ENCODE measurements at regions not wholly inside any gene's neighbourhood (a gene's known extent, or its start where the extent isn't known, plus 50 kb on each side); places are given as distances from the start of the nearest gene placed in this dataset.

DNA sequence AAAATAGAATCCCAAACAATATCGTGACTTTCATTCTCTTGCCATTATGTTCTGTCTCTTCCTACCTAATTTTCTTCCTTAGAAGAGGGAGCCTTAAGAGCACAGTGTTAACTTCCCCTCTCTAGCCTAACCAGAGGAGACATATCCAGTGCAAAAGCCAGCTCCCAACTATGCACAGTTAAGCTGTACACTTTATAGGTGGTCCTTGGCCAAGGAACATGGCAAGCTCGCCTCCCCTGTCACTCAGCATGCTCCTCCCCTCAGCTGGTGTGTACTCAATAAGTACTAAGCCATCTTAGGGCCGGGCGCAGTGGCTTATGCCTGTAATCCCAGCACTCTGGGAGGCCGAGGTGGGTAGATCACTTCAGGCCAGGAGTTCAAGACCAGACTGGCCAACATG, 255.1 kb upstream of the TMPO start:
- H3K27me3 ChIP-seq (ENCODE audit: control insufficient read depth in 2 of 2, insufficient read depth in 2 of 2, low read length in 2 of 2), result no peaks in the 10 kb centered on the region
- no peak overlapping the region for H3K4me2 ChIP-seq (ENCODE audit: insufficient read depth, low read length)
- H3K9me3 ChIP-seq (replicated peaks; ENCODE audit: control insufficient read depth, insufficient read depth, low read depth, low read length), result no peaks in the 10 kb centered on the region
- FAIRE-seq (no peak), DNase-seq (ENCODE audit: extremely low read depth in 1 of 4, low spot score in 3 of 4) (no peak), ATAC-seq (no peak)
- H4K20me1 ChIP-seq (replicated peaks; ENCODE audit: control insufficient read depth, insufficient read depth, low read length), result no peaks in the 10 kb centered on the region
- no peak overlapping the region for H3K27ac ChIP-seq (ENCODE audit: extremely low read depth, low read depth, low read length)
- no TSS peak for BruUV-seq (replicated peaks)
- H2AFZ ChIP-seq (ENCODE audit: low read depth, low read length), result no peak overlapping the region
- no peak overlapping the region for H3K4me3 ChIP-seq
- WGBS (ENCODE audit: insufficient coverage, low coverage, missing lambda C conversion rate), result 0% methylated on average over 5 of the region's 5 CpGs
- intact Hi-C loops (cut with micrococcal nuclease) (no loop called here), in situ Hi-C loops (cut with MboI) (no loop called here)
- no peaks in the 10 kb centered on the region for H3K4me1 ChIP-seq (replicated peaks in 1 of 2; ENCODE audit: control insufficient read depth in 2 of 2, insufficient read depth in 2 of 2, low read length in 2 of 2)
- H3K9me1 ChIP-seq (ENCODE audit: control insufficient read depth, insufficient read depth, low read length), result no peaks in the 10 kb centered on the region
- H3K79me2 ChIP-seq (ENCODE audit: control insufficient read depth, insufficient read depth, low read length), result no peaks in the 10 kb centered on the region
- ChIA-PET CTCF (ENCODE audit: low intra/inter-chr PET ratio) (no interaction called here), POLR2A (no interaction called here)
- no peak overlapping the region for H3K9ac ChIP-seq (ENCODE audit: insufficient read depth in 1 of 2, low read depth in 2 of 2, low read length in 2 of 2)
- no peaks in the 10 kb centered on the region for H3K36me3 ChIP-seq (ENCODE audit: control insufficient read depth, insufficient read depth, low read length)
- TF ChIP-seq SRSF3 (IDR thresholded peaks at IDR 0.05; ENCODE audit: insufficient read depth, low read length) (no peak), ETV5 (CRISPR knock-in tag; IDR thresholded peaks at IDR 0.05; ENCODE audit: low read depth) (no peak), NR1H2 (CRISPR knock-in tag; IDR thresholded peaks at IDR 0.05) (no peak), ZNF766 (CRISPR knock-in tag; conservative IDR thresholded peaks at IDR 0.05) (no peak), SMARCB1 (IDR thresholded peaks at IDR 0.05; ENCODE audit: insufficient read length, low read depth) (no peak), ZFP30 (CRISPR knock-in tag; IDR thresholded peaks at IDR 0.05; ENCODE audit: borderline replicate concordance) (no peak), CBFA2T2 (conservative IDR thresholded peaks at IDR 0.05) (no peak), ZNF311 (CRISPR knock-in tag; IDR thresholded peaks at IDR 0.05) (no peak), ELF4 (CRISPR knock-in tag; IDR thresholded peaks at IDR 0.05) (no peak), ZNF75A (CRISPR knock-in tag; IDR thresholded peaks at IDR 0.05) (no peak), IRF2 (CRISPR knock-in tag; IDR thresholded peaks at IDR 0.05) (no peak), PPARD (CRISPR knock-in tag; IDR thresholded peaks at IDR 0.05) (no peak), DMBX1 (CRISPR knock-in tag; IDR thresholded peaks at IDR 0.05; ENCODE audit: borderline replicate concordance) (no peak)
- TF ChIP-seq, protein P1, sequence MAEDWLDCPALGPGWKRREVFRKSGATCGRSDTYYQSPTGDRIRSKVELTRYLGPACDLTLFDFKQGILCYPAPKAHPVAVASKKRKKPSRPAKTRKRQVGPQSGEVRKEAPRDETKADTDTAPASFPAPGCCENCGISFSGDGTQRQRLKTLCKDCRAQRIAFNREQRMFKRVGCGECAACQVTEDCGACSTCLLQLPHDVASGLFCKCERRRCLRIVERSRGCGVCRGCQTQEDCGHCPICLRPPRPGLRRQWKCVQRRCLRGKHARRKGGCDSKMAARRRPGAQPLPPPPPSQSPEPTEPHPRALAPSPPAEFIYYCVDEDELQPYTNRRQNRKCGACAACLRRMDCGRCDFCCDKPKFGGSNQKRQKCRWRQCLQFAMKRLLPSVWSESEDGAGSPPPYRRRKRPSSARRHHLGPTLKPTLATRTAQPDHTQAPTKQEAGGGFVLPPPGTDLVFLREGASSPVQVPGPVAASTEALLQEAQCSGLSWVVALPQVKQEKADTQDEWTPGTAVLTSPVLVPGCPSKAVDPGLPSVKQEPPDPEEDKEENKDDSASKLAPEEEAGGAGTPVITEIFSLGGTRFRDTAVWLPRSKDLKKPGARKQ (CRISPR knock-in tag; IDR thresholded peaks at IDR 0.05), result no peak
- TF ChIP-seq, protein P2, sequence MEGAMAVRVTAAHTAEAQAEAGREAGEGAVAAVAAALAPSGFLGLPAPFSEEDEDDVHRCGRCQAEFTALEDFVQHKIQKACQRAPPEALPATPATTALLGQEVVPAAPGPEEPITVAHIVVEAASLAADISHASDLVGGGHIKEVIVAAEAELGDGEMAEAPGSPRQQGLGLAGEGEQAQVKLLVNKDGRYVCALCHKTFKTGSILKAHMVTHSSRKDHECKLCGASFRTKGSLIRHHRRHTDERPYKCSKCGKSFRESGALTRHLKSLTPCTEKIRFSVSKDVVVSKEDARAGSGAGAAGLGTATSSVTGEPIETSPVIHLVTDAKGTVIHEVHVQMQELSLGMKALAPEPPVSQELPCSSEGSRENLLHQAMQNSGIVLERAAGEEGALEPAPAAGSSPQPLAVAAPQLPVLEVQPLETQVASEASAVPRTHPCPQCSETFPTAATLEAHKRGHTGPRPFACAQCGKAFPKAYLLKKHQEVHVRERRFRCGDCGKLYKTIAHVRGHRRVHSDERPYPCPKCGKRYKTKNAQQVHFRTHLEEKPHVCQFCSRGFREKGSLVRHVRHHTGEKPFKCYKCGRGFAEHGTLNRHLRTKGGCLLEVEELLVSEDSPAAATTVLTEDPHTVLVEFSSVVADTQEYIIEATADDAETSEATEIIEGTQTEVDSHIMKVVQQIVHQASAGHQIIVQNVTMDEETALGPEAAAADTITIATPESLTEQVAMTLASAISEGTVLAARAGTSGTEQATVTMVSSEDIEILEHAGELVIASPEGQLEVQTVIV (CRISPR knock-in tag; IDR thresholded peaks at IDR 0.05; ENCODE audit: borderline replicate concordance), result no peak
- TF ChIP-seq, protein P3, sequence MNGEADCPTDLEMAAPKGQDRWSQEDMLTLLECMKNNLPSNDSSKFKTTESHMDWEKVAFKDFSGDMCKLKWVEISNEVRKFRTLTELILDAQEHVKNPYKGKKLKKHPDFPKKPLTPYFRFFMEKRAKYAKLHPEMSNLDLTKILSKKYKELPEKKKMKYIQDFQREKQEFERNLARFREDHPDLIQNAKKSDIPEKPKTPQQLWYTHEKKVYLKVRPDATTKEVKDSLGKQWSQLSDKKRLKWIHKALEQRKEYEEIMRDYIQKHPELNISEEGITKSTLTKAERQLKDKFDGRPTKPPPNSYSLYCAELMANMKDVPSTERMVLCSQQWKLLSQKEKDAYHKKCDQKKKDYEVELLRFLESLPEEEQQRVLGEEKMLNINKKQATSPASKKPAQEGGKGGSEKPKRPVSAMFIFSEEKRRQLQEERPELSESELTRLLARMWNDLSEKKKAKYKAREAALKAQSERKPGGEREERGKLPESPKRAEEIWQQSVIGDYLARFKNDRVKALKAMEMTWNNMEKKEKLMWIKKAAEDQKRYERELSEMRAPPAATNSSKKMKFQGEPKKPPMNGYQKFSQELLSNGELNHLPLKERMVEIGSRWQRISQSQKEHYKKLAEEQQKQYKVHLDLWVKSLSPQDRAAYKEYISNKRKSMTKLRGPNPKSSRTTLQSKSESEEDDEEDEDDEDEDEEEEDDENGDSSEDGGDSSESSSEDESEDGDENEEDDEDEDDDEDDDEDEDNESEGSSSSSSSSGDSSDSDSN (IDR thresholded peaks at IDR 0.05; ENCODE audit: borderline replicate concordance in 1 of 2, low read depth in 2 of 2, low read length in 2 of 2), result no peak

Measured in K562 (cell line).